ENCODE measurements at regions not wholly inside any gene's neighbourhood (a gene's known extent, or its start where the extent isn't known, plus 50 kb on each side); places are given as distances from the start of the nearest gene placed in this dataset.

DNA sequence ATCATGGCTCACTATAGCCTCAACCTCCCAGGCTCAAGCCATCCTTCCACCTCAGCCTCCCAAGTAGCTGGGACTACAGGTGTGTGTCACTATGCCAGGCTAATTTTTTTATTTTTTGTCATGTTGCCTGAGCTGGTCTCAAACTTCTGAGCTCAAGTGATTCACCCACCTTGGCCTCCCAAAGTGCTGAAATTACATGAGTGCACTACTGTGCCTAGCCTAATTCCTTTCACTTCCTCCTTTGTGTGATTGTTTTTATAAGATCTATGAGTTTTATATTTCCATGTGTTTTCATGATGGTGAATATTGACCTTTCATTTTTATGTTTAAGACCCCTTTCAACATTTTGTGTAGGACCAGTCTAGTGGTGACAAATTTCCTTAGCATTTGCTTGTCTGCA, 55.2 kb upstream of the IL12B start:
- Histone ChIP-seq H3K4me3 (no peak overlapping the region), H3K9ac (no peak overlapping the region), H3K4me2 (no peak overlapping the region), H4K20me1 (no peaks in the 10 kb centered on the region), H3K4me1 (no peaks in the 10 kb centered on the region), H3K27me3 (no peaks in the 10 kb centered on the region), H3K9me3 (replicated peaks in 1 of 11) (peaks cover 64 to 100% (median 82%) of the 10 kb centered on the region in 11 experiments), H3K36me3 (peaks cover 0 to 8% (median 0%) of the 10 kb centered on the region in 11 experiments; a peak in 2 of 22 replicates), H3K27ac (no peak overlapping the region)
- no peak for TF ChIP-seq Cebpa-rat (IDR thresholded peaks at IDR 0.05)

DNA sequence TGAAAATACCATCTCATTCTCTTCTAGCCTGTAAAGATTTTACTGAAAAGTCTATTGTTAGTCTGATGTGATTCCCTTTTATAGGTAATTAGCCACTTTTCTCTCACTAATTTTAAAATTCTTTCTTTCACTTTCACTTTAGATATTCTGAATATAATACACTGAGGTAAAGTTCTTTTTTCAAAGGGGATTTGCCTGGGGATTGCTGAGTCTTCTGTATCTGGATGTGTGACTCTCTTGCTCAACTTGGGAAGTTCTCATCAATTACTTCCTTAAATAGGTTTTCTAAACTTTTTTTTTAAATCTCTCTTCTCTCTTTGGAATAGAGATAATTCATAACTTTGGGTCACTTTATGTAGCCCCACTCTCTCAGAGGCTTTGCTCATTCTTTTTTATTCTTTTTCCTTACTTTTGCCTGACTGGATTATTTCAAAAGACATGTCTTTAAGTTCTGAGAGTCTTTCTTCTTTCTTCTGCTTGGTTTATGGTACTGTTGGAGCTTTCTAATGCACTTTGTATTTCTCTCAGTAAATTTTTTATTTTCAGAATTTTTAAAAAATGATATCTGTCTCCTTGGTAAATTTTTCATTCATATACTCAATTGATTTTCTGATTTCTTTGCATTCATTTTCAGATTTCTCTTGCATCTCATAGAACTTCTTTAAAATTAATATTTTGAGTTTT, 55.9 kb upstream of the IL12B start:
- H3K4me3 ChIP-seq, result no peak overlapping the region
- no peaks in the 10 kb centered on the region for H3K4me1 ChIP-seq
- H3K9ac ChIP-seq, result no peak overlapping the region
- H4K20me1 ChIP-seq, result no peaks in the 10 kb centered on the region
- H3K27me3 ChIP-seq, result no peaks in the 10 kb centered on the region
- H3K27ac ChIP-seq, result no peak overlapping the region
- H3K9me3 ChIP-seq (replicated peaks in 1 of 11), result peaks cover 71 to 100% (median 82%) of the 10 kb centered on the region in 11 experiments
- H3K4me2 ChIP-seq, result no peak overlapping the region
- peaks cover 0 to 8% (median 0%) of the 10 kb centered on the region in 11 experiments; a peak in 2 of 22 replicates for H3K36me3 ChIP-seq
- TF ChIP-seq Cebpa-rat (IDR thresholded peaks at IDR 0.05), result no peak

DNA sequence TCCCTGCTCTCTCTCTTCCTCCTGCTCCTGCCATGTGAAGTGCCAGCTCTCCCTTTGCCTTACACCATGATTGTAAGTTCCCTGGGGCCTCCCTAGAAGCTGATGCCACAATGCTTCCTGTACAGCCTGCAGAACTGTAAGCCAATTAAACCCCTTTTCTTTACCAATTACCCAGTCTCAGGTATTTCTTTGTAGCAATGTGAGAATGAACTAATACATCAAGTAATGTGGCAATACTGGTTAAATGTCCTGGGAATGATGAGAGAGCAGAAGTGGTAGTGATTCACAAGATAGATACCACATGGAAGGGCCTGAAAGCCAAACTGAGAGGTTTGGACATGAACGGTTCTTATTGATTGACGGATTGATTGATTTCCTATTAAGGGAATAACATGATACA, 62.6 kb upstream of the IL12B start:
- no peaks in the 10 kb centered on the region for H3K27me3 ChIP-seq
- peaks cover 22 to 42% (median 27%) of the 10 kb centered on the region in 11 experiments for H3K9me3 ChIP-seq (replicated peaks in 1 of 11)
- no peak overlapping the region for H3K27ac ChIP-seq
- no peaks in the 10 kb centered on the region for H4K20me1 ChIP-seq
- H3K4me1 ChIP-seq, result peaks cover 0 to 7% (median 2%) of the 10 kb centered on the region in 10 experiments; a peak in 6 of 20 replicates
- H3K36me3 ChIP-seq, result no peaks in the 10 kb centered on the region
- TF ChIP-seq Cebpa-rat (IDR thresholded peaks at IDR 0.05), result no peak
- no peak overlapping the region for H3K4me2 ChIP-seq
- no peak overlapping the region for H3K9ac ChIP-seq
- H3K4me3 ChIP-seq, result no peak overlapping the region

DNA sequence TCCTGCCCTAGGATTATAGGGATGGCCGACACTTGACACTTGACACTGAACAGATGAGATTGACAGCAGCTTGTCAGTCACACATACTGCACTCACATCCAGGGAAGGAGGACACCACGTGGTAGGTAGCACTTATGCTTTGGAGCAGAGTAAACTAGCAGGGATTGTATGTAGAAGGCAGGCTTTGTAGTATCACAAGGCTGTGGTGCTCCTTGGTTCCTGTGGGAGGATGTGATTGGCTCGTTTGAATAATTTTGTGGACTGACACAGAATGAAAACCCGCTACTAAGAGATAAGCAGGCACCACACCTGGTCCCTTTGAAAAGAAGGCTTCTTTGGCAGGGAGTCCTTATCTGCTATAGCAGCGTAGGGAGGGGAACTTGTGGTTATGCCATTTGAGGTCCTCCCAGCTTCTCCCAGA, 63.6 kb upstream of the IL12B start:
- Histone ChIP-seq H3K27me3 (no peaks in the 10 kb centered on the region), H3K9me3 (replicated peaks in 1 of 11) (peaks cover 17 to 33% (median 25%) of the 10 kb centered on the region in 11 experiments; a peak in 21 of 22 replicates), H3K4me3 (no peak overlapping the region), H3K27ac (no peak overlapping the region), H3K4me2 (peak overlapping the region in 3 of 11 experiments; percentile 4 to 38 (median 24); a peak in 4 of 22 replicates), H4K20me1 (no peaks in the 10 kb centered on the region), H3K4me1 (peaks cover 0 to 7% (median 4%) of the 10 kb centered on the region in 10 experiments; a peak in 9 of 20 replicates), H3K36me3 (no peaks in the 10 kb centered on the region), H3K9ac (no peak overlapping the region)
- no peak for TF ChIP-seq Cebpa-rat (IDR thresholded peaks at IDR 0.05)

DNA sequence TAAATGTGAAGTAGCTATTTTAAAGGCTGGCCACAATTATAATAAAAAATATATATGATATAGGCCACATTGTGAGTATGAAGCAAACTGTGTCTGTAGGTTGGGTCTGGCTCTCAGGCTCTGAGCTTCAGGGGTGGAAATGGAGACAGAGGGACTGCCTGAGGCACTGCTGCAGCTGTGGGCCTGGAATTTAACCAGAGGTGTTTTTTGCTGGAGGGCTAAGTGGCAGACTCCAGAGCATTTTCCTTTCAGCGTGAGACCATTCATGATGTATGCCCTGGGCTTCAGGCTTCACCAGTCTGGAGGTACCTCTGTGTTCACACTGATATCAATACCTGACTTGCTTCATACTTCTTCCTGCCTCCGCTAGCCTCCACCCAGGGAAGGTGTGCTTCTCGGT, 64.9 kb upstream of the IL12B start:
- no peaks in the 10 kb centered on the region for H3K36me3 ChIP-seq
- no peak overlapping the region for H3K4me3 ChIP-seq
- no peaks in the 10 kb centered on the region for H3K27me3 ChIP-seq
- H3K4me1 ChIP-seq, result peaks cover 0 to 7% (median 6%) of the 10 kb centered on the region in 10 experiments; a peak in 9 of 20 replicates
- no peak overlapping the region for H3K9ac ChIP-seq
- H4K20me1 ChIP-seq, result no peaks in the 10 kb centered on the region
- no peak overlapping the region for H3K4me2 ChIP-seq
- no peak overlapping the region for H3K27ac ChIP-seq
- peaks cover 9 to 22% (median 18%) of the 10 kb centered on the region in 11 experiments; a peak in 20 of 22 replicates for H3K9me3 ChIP-seq (replicated peaks in 1 of 11)
- no peak for TF ChIP-seq Cebpa-rat (IDR thresholded peaks at IDR 0.05)

DNA sequence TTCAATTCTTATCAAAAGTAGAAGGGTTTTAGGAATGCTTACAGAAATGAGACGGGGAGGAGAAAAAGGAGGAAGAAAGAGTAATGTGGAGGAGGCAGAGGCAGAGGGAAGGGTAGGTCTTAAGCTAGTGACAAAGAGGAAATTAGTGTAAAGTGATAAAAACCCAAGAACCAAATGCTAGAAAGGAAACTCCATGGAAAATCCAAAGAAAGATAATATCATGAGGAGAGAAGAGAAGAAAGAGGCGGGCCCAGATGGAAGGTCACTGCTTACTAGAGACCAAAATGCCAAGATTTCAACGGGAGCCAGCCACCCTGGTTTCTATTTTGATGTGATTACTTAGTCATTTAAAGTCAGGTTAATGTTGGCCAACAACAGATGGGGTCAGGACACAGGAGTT, 68.6 kb upstream of the IL12B start:
- no peak overlapping the region for H3K4me3 ChIP-seq
- peaks cover 0 to 5% (median 0%) of the 10 kb centered on the region in 11 experiments; a peak in 1 of 22 replicates for H3K27me3 ChIP-seq
- no peak overlapping the region for H3K27ac ChIP-seq
- no peaks in the 10 kb centered on the region for H3K36me3 ChIP-seq
- 0 out of 22 replicates have a peak overlapping the region, but pooled peaks of 1 of the 11 experiments have one; percentile 4 for H3K4me2 ChIP-seq
- no peak for TF ChIP-seq Cebpa-rat (IDR thresholded peaks at IDR 0.05)
- no peak overlapping the region for H3K9ac ChIP-seq
- peaks cover 4 to 11% (median 8%) of the 10 kb centered on the region in 10 experiments for H3K4me1 ChIP-seq
- no peaks in the 10 kb centered on the region for H4K20me1 ChIP-seq
- no peaks in the 10 kb centered on the region for H3K9me3 ChIP-seq (replicated peaks in 1 of 11)

DNA sequence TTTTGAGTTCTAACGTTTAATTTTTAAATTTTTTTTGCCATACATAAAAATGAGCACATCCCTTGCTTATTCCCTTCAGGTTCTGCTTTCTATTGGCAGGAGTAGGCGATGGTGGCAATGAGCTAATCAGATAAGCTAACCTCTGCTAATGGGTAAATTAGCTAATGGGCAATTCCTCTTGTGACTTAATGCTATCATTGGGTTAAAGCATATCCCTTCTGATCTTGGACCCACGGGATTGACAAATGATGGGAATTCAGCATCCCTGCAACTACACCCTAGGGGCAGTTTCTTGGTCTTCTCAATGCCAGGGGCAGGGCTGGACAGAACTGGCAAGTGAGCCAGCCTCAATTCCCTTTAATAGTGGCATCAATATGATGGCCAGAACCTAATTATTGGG, 70.2 kb upstream of the IL12B start:
- Histone ChIP-seq H3K27me3 (peaks cover 0 to 13% (median 0%) of the 10 kb centered on the region in 11 experiments; a peak in 1 of 22 replicates), H3K9me3 (replicated peaks in 1 of 11) (no peaks in the 10 kb centered on the region), H3K9ac (no peak overlapping the region), H3K27ac (no peak overlapping the region), H3K4me1 (peaks cover 19 to 24% (median 22%) of the 10 kb centered on the region in 10 experiments), H4K20me1 (no peaks in the 10 kb centered on the region), H3K4me2 (no peak overlapping the region), H3K4me3 (no peak overlapping the region), H3K36me3 (no peaks in the 10 kb centered on the region)
- TF ChIP-seq Cebpa-rat (IDR thresholded peaks at IDR 0.05), result no peak

DNA sequence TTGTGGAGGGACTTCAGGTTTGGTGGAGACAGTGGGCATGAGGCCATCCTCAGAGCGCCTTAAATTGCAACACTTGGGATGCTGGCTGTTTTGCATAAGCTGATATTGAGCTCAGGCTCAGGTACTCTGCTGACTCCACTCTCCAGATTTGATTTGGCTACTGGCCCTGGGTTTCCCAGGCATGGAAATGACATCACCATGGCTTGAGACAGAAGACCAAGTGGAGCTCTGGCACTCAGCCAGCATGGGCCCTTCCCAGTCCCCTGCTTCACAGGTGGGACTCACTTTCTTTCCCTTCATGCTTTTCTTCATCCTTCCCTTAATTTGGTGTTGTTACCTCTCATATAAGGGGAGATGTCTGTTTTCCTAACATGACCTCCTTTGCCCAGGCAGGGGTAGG, 72.0 kb upstream of the IL12B start:
- H3K27ac ChIP-seq, result no peak overlapping the region
- no peak overlapping the region for H3K4me2 ChIP-seq
- peaks cover 0 to 13% (median 0%) of the 10 kb centered on the region in 11 experiments; a peak in 1 of 22 replicates for H3K27me3 ChIP-seq
- H3K9me3 ChIP-seq (replicated peaks in 1 of 11), result no peaks in the 10 kb centered on the region
- H3K4me1 ChIP-seq, result peaks cover 28 to 40% (median 34%) of the 10 kb centered on the region in 10 experiments
- H4K20me1 ChIP-seq, result no peaks in the 10 kb centered on the region
- H3K9ac ChIP-seq, result no peak overlapping the region
- H3K36me3 ChIP-seq, result no peaks in the 10 kb centered on the region
- TF ChIP-seq Cebpa-rat (IDR thresholded peaks at IDR 0.05), result no peak
- H3K4me3 ChIP-seq, result no peak overlapping the region

DNA sequence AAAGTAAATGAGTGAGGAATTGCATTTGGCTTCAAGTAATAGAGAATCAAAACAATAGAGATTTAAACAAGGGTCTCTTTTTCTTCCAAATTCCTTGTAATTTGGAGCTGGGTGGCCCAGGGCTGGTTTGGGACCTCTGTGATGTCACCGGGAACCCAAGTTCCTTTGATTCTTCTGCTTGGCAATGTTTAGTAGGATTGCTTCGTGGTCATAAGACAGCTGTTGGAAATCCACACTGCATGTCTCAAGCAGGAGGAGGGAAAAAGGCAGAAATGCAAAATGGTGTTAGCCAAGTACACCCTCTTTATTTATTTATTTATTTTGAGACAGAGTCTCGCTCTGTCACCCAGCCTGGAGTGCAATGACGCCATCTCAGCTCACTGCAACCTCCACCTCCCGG, 72.6 kb upstream of the IL12B start:
- no peaks in the 10 kb centered on the region for H3K9me3 ChIP-seq (replicated peaks in 1 of 11)
- no peak overlapping the region for H3K27ac ChIP-seq
- TF ChIP-seq Cebpa-rat (IDR thresholded peaks at IDR 0.05), result no peak
- H3K4me3 ChIP-seq, result no peak overlapping the region
- H3K4me2 ChIP-seq, result no peak overlapping the region
- H3K4me1 ChIP-seq, result peaks cover 28 to 40% (median 34%) of the 10 kb centered on the region in 10 experiments
- no peaks in the 10 kb centered on the region for H3K36me3 ChIP-seq
- H4K20me1 ChIP-seq, result no peaks in the 10 kb centered on the region
- no peak overlapping the region for H3K9ac ChIP-seq
- peaks cover 0 to 13% (median 0%) of the 10 kb centered on the region in 11 experiments; a peak in 1 of 22 replicates for H3K27me3 ChIP-seq
